ENCODE measurements at regions not wholly inside any gene's neighbourhood (a gene's known extent, or its start where the extent isn't known, plus 50 kb on each side); places are given as distances from the start of the nearest gene placed in this dataset.
A peak's percentile ranks its signal among the peaks of the same experiment; 100 is the strongest.

GRCh38 chr18:41456831-41457230 lies 498.2 kb upstream of the PIK3C3 start:
- H3K4me3 ChIP-seq (replicated peaks in 1 of 2; ENCODE audit: low read depth in 2 of 2, low read length in 2 of 2), result no peak overlapping the region
- TF ChIP-seq CTCF (IDR thresholded peaks at IDR 0.05; ENCODE audit: low read depth, low read length), result no peak
- no peak for DNase-seq (ENCODE audit: low read depth in 2 of 2)

- TF ChIP-seq CTCF (IDR thresholded peaks at IDR 0.05; ENCODE audit: low read depth, low read length), result no peak
- peak in 1 of 2 donors; percentile 7 for DNase-seq (ENCODE audit: low read depth in 2 of 2)
- no peak overlapping the region for H3K4me3 ChIP-seq (replicated peaks in 1 of 2; ENCODE audit: low read depth in 2 of 2, low read length in 2 of 2)
Observed at GRCh38 chr18:41449612-41450011, 505.4 kb upstream of the PIK3C3 start.

- TF ChIP-seq CTCF (IDR thresholded peaks at IDR 0.05; ENCODE audit: low read depth, low read length), result no peak
- DNase-seq (ENCODE audit: low read depth in 2 of 2), result no peak
- H3K4me3 ChIP-seq (replicated peaks in 1 of 2; ENCODE audit: low read depth in 2 of 2, low read length in 2 of 2), result no peak overlapping the region
Observed at GRCh38 chr18:41444943-41445342, 510.1 kb upstream of the PIK3C3 start.

GRCh38 chr18:41436772-41437171 lies 518.3 kb upstream of the PIK3C3 start:
- H3K4me3 ChIP-seq (replicated peaks in 1 of 2; ENCODE audit: low read depth in 2 of 2, low read length in 2 of 2), result no peak overlapping the region
- DNase-seq (ENCODE audit: low read depth in 2 of 2), result peak in 1 of 2 donors; percentile 10
- TF ChIP-seq CTCF (IDR thresholded peaks at IDR 0.05; ENCODE audit: low read depth, low read length), result no peak

- H3K4me3 ChIP-seq (replicated peaks in 1 of 2; ENCODE audit: low read depth in 2 of 2, low read length in 2 of 2), result no peak overlapping the region
- TF ChIP-seq CTCF (IDR thresholded peaks at IDR 0.05; ENCODE audit: low read depth, low read length), result no peak
- no peak for DNase-seq (ENCODE audit: low read depth in 2 of 2)
Observed at GRCh38 chr18:41418598-41418997, 536.4 kb upstream of the PIK3C3 start.

GRCh38 chr18:41416044-41416443 lies 539.0 kb upstream of the PIK3C3 start:
- no peak overlapping the region for H3K4me3 ChIP-seq (replicated peaks in 1 of 2; ENCODE audit: low read depth in 2 of 2, low read length in 2 of 2)
- TF ChIP-seq CTCF (IDR thresholded peaks at IDR 0.05; ENCODE audit: low read depth, low read length), result no peak
- no peak for DNase-seq (ENCODE audit: low read depth in 2 of 2)

GRCh38 chr18:41410006-41410405 lies 545.0 kb upstream of the PIK3C3 start:
- no peak overlapping the region for H3K4me3 ChIP-seq (replicated peaks in 1 of 2; ENCODE audit: low read depth in 2 of 2, low read length in 2 of 2)
- TF ChIP-seq CTCF (IDR thresholded peaks at IDR 0.05; ENCODE audit: low read depth, low read length), result no peak
- no peak for DNase-seq (ENCODE audit: low read depth in 2 of 2)
